KOPT-K1 (cell line): ENCODE measurements at regions not wholly inside any gene's neighbourhood (a gene's known extent, or its start where the extent isn't known, plus 50 kb on each side); places are given as distances from the start of the nearest gene placed in this dataset.
"Not testable (repeated sequence)": the region's sequence is repeated elsewhere in the genome, so short reads cannot be mapped to it uniquely, and the experiment has no call there.

Source experiments
- H3K27ac ChIP-seq: fragments of 200-600 bp; sonication (generic); 2 replicates; pipeline ENCODE4 v1.5.1; 2016; ENCODE audit warnings: antibody characterized with exemption, mild to moderate bottlenecking, low read depth, low read length; ENCODE audit not compliant: poor library complexity, severe bottlenecking
- H3K36me3 ChIP-seq: fragments of 200-600 bp; sonication (generic); 2 replicates; pipeline ENCODE4 v1.5.1; 2017; ENCODE audit warnings: antibody characterized with exemption, mild to moderate bottlenecking, low read length, moderate library complexity; ENCODE audit not compliant: insufficient read depth
- H3K9me3 ChIP-seq: fragments of 200-600 bp; sonication (generic); 2 replicates; pipeline ENCODE4 v1.5.1; 2017; ENCODE audit warnings: antibody characterized with exemption, low read length, mild to moderate bottlenecking; ENCODE audit not compliant: insufficient read depth, poor library complexity, severe bottlenecking

- Histone ChIP-seq H3K27ac (no peak overlapping the region), H3K9me3 (no peaks in the 10 kb centered on the region), H3K36me3 (no peaks in the 10 kb centered on the region)
These were observed 835.6 kb upstream of the MIR17HG start for GRCh38 chr13:90511903-90512302.

DNA sequence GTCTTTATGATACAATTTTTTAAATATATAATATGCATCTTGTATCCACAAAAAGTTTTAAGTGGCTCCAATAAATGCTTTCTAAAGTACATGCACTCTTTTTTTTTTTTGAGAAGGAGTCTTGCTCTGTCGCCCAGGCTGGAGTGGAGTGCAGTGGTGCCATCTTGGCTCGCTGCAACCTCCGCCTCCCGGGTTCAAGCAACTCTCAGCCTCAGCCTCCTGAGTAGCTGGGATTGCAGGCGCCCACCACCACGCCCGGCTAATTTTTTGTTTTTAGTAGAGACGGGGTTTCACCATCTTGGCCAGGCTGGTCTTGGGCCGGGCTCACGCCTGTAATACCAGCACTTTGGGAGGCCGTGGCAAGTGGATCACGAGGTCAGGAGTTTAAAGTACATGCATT, 832.8 kb upstream of the MIR17HG start:
- H3K27ac ChIP-seq, H3K9me3 ChIP-seq, H3K36me3 ChIP-seq: not testable (repeated sequence)

DNA sequence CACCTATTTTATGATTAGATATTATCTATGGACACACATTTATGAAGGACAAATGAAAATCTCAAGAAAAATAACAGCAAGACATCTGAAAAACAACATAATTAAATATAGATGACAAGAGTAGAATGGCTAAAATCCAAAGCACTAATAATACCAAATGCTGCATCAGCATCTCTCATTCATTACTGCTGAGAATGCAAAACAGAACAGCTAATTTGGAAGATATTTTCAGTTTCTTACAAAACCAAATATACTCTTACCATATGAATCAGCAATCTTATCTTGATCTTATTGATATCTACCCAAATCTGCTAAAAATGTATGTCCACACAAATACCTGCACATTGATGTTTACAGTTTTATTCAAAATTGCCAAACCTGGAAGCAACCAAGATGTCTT, 829.1 kb upstream of the MIR17HG start:
- no peaks in the 10 kb centered on the region for H3K36me3 ChIP-seq
- H3K27ac ChIP-seq: no peak overlapping the region
- H3K9me3 ChIP-seq: peaks cover 7% of the 10 kb centered on the region

DNA sequence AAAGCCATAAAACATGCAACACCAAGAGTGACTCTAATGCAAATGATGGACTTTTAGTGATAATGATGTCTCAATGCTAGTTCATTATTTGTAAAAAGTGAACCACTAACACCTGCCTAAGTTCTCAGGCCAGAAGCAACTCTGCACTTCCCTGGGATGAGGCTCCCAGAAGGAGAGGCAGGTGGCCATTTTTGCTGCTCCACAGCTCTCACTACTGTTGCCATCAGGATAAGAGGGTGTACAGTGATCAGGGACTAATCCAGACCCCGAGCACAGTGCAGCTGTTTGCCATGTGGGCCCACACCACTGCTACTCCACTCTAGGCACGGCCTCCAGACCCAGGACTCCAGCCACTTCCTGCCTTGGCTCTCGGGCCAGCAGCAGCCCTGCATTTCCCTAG, 828.3 kb upstream of the MIR17HG start:
- H3K27ac ChIP-seq: no peak overlapping the region
- H3K9me3 ChIP-seq: peaks cover 7% of the 10 kb centered on the region
- no peaks in the 10 kb centered on the region for H3K36me3 ChIP-seq

GRCh38 chr13:90526711-90527110, 820.8 kb upstream of the MIR17HG start:
- Histone ChIP-seq H3K9me3 (peaks cover 2% of the 10 kb centered on the region), H3K27ac (no peak overlapping the region), H3K36me3 (no peaks in the 10 kb centered on the region)

- Histone ChIP-seq H3K27ac (no peak overlapping the region), H3K9me3 (no peaks in the 10 kb centered on the region), H3K36me3 (no peaks in the 10 kb centered on the region)
These were observed 815.7 kb upstream of the MIR17HG start for GRCh38 chr13:90531744-90532143.

DNA sequence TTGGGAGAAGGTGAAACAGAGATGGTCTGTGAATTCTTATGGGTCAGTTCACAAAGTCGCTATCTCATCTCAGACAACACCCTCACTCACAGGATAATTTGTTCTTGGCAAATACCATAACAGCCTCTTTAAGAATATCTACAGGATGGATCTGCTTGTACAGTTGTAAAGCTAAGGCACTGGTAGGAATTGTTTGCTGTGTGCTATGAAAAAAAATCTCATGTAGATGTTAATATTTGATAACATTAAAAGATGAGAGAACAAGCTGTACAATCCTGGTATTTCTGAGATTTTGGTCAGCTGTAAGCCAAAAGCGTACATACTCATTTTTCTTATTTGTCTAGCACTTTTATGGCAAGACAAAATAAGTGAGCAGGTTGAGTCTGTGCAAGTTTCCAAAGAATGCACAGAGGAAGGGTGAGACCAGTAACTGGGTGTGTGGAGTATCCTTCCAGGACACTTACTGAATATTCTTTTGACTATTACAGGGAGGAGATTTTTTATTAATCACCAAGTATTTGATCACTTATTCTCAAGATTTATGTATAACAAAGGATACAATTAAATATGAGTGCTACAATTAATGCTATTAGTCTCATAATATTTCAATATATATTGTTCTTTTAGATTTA, 814.5 kb upstream of the MIR17HG start:
- Histone ChIP-seq H3K27ac (no peak overlapping the region), H3K9me3 (no peaks in the 10 kb centered on the region), H3K36me3 (no peaks in the 10 kb centered on the region)

DNA sequence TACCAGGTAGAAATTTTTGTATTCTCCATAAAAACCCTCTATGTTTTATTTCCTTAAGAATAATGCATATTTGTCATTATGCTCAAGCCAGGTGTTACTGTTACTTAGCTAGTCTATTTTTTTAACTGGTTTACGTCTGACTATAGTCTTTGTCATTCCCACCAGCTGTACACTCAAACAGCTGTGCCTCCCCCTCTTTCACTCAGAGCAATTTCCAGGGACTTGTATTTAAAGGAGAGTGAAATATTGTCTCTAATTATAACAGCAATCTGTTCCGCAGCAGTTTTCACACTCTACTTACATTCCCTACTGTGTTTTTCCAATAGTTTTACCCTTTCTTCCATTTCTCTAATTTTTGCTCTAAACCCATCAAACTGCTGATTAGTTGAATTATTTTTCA, 813.6 kb upstream of the MIR17HG start:
- H3K27ac ChIP-seq: no peak overlapping the region
- H3K36me3 ChIP-seq: no peaks in the 10 kb centered on the region

GRCh38 chr13:90534617-90535370, 812.7 kb upstream of the MIR17HG start:
- Histone ChIP-seq H3K27ac (no peak overlapping the region), H3K9me3 (no peaks in the 10 kb centered on the region), H3K36me3 (no peaks in the 10 kb centered on the region)

More for the DNA sequence above, 813.6 kb upstream of the MIR17HG start:
- H3K9me3 ChIP-seq: no peaks in the 10 kb centered on the region

DNA sequence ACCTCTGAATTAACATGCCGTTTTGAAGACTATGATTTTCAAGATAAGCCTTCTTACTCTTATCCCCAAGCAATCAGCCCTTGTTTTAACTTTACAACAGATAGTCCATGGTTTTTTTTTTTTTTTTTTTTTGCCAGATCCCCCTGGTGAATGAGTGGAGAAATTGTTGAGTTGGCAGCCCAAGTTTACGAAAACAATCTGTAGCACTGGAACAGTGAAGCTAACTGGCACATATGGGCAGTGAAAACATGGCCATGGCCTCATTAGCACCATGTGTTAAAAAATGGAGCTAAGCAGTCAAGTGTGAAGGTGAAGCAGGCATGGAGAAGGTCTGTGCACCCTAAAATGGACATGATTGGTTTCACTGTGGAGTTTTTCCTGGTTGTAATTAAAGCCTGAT, 812.1 kb upstream of the MIR17HG start:
- Histone ChIP-seq H3K27ac (no peak overlapping the region), H3K9me3 (no peaks in the 10 kb centered on the region), H3K36me3 (no peaks in the 10 kb centered on the region)

DNA sequence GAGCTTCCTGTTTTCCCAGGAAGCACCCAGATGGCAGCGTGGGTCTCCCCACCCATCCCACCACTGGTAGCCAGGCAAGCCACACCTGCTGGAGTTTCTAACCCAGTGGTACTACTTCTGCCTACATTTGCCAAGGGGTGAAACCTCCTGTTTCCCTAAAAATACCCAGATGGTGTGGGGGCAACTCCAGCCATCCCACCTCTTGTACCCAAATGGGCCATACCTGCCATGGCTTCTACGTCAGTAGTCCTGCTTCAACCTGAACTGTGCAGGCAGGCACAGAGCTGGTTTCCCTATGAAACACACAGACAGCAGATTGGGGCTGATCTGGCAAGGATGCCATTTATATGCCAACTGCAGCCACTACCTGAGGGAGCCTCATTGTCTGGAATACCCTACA, 809.4 kb upstream of the MIR17HG start:
- H3K36me3 ChIP-seq: no peaks in the 10 kb centered on the region
- no peak overlapping the region for H3K27ac ChIP-seq
- no peaks in the 10 kb centered on the region for H3K9me3 ChIP-seq

GRCh38 chr13:90541346-90541745, 806.1 kb upstream of the MIR17HG start:
- Histone ChIP-seq H3K27ac (no peak overlapping the region), H3K9me3 (peaks cover 6% of the 10 kb centered on the region), H3K36me3 (no peaks in the 10 kb centered on the region)

DNA sequence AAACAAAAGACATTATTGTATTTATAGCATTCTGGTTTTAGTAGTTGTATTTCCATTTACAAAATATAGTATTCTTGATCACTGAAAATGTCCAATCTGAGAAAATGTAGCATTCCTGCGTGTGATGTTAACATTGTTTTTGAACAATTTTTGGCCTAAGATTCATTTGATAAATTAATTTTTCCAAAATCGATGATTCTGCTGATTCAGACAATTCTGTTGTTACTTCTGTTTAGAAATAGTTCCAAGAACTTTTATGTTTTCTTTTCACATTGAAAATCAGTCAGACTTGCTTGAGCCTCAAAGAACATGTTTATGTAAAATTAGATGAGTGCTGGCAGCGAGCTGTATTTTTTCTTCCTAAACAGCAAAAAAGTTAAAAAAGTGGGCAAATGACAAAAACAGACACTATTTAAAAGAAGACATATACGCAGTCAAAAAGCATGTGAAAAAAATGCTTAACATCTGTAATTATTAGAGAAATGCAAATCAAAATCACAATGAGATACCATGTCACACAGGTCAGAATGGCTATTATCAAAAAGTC, 804.5 kb upstream of the MIR17HG start:
- peaks cover 23% of the 10 kb centered on the region for H3K9me3 ChIP-seq
- no peak overlapping the region for H3K27ac ChIP-seq
- no peaks in the 10 kb centered on the region for H3K36me3 ChIP-seq

- no peak overlapping the region for H3K27ac ChIP-seq
- peaks cover 23% of the 10 kb centered on the region for H3K9me3 ChIP-seq
- no peaks in the 10 kb centered on the region for H3K36me3 ChIP-seq
These were observed 802.2 kb upstream of the MIR17HG start for GRCh38 chr13:90545070-90545840.

DNA sequence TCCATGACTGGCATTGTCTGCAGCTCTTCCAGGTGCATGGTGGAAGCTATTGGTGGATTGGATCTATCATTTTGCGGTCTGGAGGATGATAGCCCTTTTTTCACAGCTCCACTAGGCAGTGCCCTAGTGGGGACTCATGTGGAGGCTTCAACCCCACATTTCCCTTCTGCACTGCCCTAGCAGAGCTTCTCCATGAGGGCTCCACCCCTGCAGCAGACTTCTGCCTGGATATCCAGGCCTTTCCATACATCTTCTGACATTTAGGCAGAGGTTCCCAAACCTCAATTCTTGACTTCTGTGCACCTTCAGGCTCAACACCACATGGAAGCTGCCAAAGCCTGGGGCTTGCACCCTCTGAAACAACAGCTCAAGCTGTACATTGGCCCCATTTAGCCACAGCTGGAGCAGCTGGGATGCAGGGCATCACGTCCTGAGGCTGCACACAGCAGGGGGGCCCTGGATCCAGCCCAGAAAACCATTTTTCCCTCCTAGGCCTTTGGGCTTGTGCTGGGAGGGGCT, 800.2 kb upstream of the MIR17HG start:
- H3K36me3 ChIP-seq: no peaks in the 10 kb centered on the region
- peaks cover 23% of the 10 kb centered on the region for H3K9me3 ChIP-seq
- no peak overlapping the region for H3K27ac ChIP-seq
